SJCRH30 (cell line): ENCODE measurements at regions not wholly inside any gene's neighbourhood (a gene's known extent, or its start where the extent isn't known, plus 50 kb on each side); places are given as distances from the start of the nearest gene placed in this dataset.

ENCODE experiments used
- DNase-seq, 2 experiments: peaks; one replicate each; pipeline ENCODE4 v3.0.0-alpha.2; 2015 to 2020
- H3K27ac ChIP-seq: fragments of 250-450 bp; sonication (Bioruptor Pico); 2 replicates; pipeline ENCODE4 v1.5.1; 2020; ENCODE audit warnings: mild to moderate bottlenecking, moderate library complexity
- H3K27me3 ChIP-seq: fragments of 250-450 bp; sonication (Bioruptor Pico); 2 replicates; pipeline ENCODE4 v1.5.1; 2020; ENCODE audit warnings: mild to moderate bottlenecking, moderate library complexity
- H3K36me3 ChIP-seq: fragments of 250-450 bp; sonication (Bioruptor Pico); 2 replicates; pipeline ENCODE4 v1.5.1; 2020; ENCODE audit warnings: mild to moderate bottlenecking, moderate library complexity
- H3K4me1 ChIP-seq: fragments of 250-450 bp; sonication (Bioruptor Pico); 2 replicates; pipeline ENCODE4 v1.5.1; 2020; ENCODE audit warnings: mild to moderate bottlenecking, moderate library complexity
- H3K4me3 ChIP-seq: fragments of 250-450 bp; sonication (Bioruptor Pico); 2 replicates; pipeline ENCODE4 v1.5.1; 2020; ENCODE audit warnings: mild to moderate bottlenecking, moderate library complexity
- H3K9me3 ChIP-seq: fragments of 250-450 bp; sonication (Bioruptor Pico); replicated peaks from 2 replicates; pipeline ENCODE4 v1.5.1; 2020; ENCODE audit warnings: mild to moderate bottlenecking, moderate library complexity

- DNase-seq, result no peak
- H3K9me3 ChIP-seq, result no peaks in the 10 kb centered on the region
- H3K27me3 ChIP-seq, result no peaks in the 10 kb centered on the region
- no peak overlapping the region for H3K27ac ChIP-seq
- H3K4me1 ChIP-seq, result no peaks in the 10 kb centered on the region
- H3K4me3 ChIP-seq, result no peak overlapping the region
- no peaks in the 10 kb centered on the region for H3K36me3 ChIP-seq
Observed at GRCh38 chr12:88433997-88434703, 146.1 kb downstream of the KITLG start.

- H3K27me3 ChIP-seq, result no peaks in the 10 kb centered on the region
Observed at GRCh38 chr12:88435334-88436076, 144.8 kb downstream of the KITLG start.

GRCh38 chr12:88437226-88437625 lies 143.0 kb downstream of the KITLG start:
- Histone ChIP-seq H3K4me1 (no peaks in the 10 kb centered on the region), H3K27me3 (no peaks in the 10 kb centered on the region), H3K9me3 (no peaks in the 10 kb centered on the region), H3K4me3 (no peak overlapping the region), H3K27ac (no peak overlapping the region), H3K36me3 (no peaks in the 10 kb centered on the region)
- no peak for DNase-seq

More at GRCh38 chr12:88435334-88436076, 144.8 kb downstream of the KITLG start:
- H3K27ac ChIP-seq, result no peak overlapping the region
- H3K4me3 ChIP-seq, result no peak overlapping the region
- no peaks in the 10 kb centered on the region for H3K9me3 ChIP-seq
- H3K4me1 ChIP-seq, result no peaks in the 10 kb centered on the region
- H3K36me3 ChIP-seq, result no peaks in the 10 kb centered on the region
- DNase-seq, result no peak
